GM18499 (cell line): ENCODE measurements at regions not wholly inside any gene's neighbourhood (a gene's known extent, or its start where the extent isn't known, plus 50 kb on each side); places are given as distances from the start of the nearest gene placed in this dataset.

Source experiments
- ATAC-seq: cut with Tn5 transposase; IDR thresholded peaks from one replicate; pipeline ENCODE4 v1.9.1; 2021; ENCODE audit warnings: moderate number of reproducible peaks; ENCODE audit not compliant: insufficient read depth, unreplicated experiment

DNA sequence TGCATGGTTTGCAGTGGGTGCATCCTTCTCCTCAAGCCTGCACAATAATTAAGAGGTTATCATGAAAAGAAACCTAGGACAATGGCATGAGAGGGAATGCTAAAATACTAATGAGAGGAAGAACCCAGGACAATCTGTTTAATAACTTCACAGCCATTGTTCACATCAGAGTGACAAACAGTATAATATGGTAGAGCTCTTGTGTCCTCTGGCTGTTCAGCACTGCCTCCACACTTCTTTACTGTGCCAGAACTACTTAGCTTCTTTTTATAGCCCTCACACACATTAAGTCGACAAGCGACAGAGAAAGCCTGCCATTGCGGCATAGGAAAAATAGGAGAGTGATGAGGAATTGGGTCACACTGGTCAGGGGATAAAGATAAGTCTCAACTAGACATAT is 65.0 kb upstream of the MEIS2 start:
- ATAC-seq: no peak

DNA sequence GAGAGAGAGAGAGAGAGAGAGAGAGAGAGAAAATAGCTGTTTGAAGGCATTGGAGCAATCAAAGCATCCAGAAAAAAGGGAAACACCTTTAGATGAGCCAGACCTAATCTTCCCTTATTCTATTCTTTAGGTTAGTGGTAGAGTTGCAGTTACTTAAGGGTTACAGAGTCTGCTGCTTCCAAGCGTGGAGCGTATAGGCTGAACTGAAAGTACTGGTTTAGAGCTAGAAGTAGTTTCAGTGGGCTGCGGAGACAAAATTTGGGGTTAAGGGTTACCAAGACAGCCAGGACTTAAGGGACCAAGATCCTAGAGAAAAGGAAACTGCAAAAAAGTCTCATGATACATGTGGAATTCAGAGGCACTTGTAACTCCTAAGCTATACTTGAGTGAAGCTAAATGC is 66.1 kb upstream of the MEIS2 start:
- ATAC-seq: no peak

DNA sequence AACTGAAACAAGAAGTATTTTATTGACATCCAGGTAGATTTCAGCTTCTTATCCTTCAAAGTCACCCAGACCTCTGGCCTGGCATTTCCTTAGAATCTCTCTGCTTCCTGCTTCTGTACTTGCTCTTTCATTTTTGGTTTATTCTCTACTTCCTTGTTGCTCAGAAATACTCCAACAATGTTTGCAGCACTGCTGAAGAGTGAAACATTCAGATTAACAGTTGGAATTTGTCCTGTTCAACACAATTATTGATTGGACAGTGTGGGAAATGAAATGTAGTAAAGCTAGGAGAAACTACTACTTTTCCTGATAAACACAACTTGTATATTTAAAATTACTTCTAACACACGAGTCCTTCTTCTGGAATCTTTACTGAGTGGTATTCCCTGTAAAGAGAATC is 81.0 kb upstream of the MEIS2 start:
- no peak for ATAC-seq

DNA sequence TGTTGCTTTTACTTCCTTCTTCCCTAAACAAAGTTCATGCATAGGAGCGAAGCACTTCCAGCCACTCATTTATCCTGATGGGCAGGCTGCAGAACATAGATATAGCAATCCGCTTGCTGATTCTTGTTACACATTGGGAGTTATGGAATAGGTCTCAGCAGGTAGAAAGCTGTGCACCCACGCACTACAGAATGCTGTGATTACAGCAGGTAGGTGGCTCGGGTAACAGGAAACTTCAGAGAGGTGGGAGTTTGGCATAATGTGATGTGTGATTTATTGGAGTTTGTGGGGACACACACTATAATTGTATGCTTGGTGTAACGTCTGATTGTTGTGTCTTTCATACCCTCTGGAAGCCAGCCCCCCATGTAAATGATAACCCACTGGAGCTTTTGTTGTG is 99.2 kb upstream of the MEIS2 start:
- ATAC-seq: no peak

DNA sequence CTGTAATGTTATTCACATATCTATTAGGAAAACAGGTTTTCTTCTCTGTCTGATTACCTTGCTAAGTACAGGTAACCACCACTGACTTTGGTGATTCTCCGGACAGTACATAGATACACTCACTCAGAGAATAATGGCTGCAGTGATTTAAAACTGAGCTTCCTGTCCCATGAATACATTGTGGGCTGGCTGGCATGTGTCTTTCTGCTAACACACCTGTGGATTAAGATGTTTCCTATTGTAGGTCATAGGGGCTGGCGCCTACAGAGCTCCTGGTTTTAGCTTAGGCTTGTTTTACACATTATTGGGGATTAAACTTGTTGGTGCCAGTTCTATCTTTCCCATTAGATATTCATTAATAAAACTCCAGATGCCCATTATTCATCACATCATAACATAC is 102.7 kb upstream of the MEIS2 start:
- ATAC-seq: no peak

DNA sequence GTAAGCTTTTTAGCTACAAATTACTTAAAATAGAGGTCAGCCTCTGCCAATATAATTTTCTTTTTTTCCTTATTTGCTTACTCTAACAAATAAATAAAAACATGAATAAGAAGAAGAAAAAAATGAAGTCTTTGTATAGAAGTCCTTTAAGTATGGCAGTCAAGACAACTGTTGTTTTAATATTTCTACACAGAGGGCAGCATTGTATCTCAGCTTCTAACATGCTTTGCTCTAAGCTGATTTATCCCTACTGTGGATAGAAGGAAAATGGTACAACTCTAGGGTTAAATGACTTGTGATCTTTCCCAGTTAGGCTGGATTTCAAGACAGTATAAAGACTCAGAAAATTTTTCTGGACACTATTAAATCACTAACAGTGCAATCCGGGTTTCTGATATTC is 104.3 kb upstream of the MEIS2 start:
- no peak for ATAC-seq

DNA sequence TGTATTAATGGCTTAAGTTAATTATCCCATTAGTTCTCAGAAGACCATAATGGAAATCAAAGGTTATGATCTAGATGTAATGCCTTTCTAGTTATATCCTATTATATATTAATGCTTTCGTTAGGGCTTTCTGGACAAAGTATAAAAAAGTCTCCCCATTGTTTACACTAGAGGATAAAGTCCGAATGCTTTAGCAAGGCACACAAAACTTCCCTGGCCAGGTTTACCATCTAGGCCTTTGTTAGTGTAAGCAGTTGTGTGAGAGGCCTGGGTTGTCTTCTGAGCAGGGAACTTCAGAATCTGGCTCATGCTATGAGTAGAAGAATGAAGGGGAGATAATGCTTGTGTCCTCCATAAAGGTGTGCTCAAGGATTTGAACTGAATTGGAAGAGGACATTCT is 106.3 kb upstream of the MEIS2 start:
- no peak for ATAC-seq

DNA sequence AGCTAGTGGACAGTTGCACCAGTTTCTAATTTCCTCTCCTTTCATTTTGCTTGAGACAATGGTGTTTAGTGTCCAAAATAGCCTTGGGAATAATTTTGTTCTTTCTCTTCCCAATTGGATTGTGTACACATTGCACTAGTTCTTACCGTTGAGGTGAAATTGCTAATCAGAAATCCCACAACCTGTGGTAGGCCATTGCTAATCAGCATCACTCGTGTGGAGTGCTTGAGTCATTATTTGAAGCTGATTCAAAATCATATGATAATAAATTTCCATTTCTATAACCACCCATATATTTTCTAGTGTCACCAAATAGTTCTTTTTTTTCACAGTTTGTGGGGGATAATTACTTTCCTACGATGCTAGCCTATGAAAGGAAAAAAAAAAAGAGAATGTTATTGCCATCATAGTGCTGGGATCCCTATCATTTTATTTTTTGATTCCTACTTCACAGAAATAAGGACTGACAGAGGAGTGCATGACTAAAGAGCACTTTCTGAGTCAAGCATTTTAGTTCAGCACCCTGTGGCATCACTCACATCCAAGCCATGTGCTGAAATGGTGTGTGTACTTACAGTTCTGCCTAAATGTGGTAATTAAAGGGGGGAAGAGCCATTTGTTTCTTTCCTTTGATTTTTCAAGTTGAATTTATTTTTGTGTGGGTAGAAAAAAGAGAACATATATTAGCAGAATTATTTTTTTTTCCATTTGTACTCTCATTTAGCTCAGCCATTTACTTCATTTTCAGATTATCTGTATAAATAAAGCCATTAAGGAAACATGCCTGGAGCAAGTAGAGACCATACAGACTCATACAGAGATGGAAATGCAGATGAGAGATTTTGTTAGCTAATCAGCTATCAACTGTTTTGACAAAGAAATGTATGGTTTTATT is 108.0 kb upstream of the MEIS2 start:
- no peak for ATAC-seq

DNA sequence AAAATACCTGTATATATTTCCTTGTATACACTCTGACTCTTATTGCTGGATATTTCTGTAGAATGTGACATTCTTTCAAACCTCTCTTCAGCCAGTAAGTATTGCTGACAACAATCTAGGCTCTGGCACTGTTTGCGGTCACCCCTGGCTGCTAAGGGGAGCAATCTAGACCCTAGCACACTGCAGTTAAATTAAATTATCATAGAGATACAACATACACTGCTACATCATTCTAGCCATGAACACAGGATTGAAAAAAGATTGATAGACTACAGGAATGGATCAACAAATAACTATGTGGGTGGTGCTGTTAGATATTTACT is 108.7 kb upstream of the MEIS2 start:
- no peak for ATAC-seq

DNA sequence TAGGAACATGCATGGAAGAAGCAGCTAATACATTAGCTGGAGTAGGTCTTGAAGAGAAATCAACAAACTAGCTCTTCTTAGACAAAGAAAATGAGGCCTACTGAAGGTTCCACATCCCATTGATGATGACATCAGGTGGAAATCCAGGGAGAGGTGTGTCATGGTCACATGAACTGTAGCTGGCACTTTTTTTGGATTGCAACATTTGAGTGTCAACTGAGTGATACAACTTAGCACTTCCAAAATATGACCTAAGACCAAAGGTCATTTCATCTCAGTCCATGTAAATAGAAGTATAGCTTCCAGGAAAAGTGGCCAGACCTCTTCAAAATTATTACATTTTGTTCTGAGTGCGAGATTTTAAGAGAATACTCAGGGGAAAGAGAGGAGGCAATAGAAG is 117.2 kb upstream of the MEIS2 start:
- no peak for ATAC-seq

DNA sequence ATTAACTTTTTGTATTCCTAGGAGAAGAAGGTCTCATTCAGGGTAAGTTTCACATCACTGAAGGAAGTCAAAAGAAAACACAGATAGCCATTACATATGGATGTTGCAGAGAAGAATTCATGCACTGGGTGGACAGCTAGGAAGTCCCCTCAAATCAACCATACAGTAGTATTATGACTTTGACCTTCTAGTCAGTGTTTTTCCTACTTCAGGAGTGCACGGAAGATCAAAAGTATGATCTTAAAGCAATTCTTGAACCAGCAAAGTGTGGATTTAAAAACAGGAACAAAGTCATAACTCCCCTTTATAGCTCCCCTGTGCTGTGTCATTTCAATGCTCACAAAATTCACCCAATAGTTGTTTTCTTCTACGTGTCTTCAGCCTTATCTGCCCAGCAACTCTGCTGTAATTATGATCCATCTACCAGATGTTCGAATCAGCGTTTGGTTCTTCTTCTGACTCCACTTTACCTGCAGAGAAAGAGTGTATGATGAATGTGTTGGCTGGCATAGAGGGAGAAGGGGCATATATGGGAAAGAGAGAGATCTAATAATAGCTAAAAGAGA is 118.1 kb upstream of the MEIS2 start:
- ATAC-seq: no peak

DNA sequence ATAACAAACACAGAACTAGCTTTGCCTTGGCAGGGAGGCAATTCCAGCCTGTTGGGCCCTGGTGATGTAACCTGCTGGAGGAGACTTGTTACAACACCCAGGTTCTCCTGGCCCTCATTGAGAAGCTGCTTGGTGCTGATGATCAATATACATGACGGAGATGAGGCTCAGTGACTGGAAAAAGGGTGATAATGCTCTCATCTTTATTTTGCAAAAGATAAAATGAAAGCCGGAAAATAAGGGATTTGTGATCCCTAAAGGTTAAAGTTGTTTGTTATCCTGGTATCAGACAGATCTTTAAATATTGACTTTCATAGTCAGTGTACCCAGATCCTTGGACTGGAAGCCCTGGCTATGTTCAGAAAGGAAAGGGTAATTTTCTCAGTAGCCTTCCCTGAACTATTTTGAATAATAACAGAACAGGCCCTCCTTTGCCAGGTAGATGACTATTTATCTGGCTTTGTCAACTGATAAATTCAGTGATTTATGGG is 118.9 kb upstream of the MEIS2 start:
- no peak for ATAC-seq

DNA sequence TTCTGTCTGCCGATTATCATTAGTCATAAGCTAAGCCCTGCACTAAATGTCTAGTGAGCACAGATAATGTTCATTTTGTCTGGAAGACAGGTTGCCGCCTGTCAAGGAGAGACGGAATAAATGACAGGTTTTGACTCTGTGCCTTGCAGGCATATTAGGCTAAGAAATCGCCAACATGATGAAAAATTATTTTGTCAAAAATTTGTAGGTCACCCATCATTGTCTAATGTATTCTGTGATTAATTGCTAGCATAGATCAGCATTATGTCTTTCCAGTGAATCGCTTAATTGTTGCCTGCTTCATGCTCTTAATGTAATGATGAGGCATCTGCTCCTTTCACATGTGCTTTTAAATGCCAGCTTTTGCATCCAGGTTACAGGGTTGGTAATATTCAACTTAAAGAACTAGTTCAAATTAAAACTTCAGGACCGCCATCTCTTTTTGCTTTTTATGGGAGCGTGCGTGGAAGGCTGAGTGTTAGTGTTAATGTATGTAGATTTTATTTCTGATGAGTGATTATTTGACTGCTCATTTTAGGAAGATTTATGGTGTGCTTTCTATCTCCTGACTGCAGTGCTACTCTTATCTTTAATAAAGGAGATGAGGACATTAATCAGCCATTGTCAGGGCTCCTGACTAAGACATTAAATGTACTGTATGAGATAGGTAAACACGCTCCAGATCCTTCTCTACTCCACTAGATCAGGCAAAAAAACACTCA is 120.8 kb upstream of the MEIS2 start:
- ATAC-seq: no peak

DNA sequence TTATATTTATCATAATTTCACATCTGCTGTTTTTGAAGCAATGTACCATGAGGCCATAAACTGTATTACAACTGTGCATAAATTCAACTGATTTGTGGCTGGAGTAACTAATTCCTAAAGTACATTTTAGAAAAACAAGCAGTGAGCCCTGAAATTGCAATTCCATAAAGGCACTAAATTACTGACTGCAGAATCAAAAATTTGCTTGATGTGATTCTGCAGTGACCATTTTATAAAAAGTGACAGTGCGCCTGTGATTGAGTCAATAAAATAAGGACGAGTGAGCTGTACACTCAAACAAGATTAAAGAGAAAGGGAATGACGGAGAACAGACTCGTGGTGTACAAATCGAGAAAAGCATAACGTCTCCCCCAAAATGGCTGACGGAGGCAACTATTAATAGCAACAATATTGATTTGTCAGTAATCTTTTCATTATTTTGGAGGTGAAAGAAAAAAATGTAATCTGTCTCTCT is 121.4 kb upstream of the MEIS2 start:
- ATAC-seq: no peak

DNA sequence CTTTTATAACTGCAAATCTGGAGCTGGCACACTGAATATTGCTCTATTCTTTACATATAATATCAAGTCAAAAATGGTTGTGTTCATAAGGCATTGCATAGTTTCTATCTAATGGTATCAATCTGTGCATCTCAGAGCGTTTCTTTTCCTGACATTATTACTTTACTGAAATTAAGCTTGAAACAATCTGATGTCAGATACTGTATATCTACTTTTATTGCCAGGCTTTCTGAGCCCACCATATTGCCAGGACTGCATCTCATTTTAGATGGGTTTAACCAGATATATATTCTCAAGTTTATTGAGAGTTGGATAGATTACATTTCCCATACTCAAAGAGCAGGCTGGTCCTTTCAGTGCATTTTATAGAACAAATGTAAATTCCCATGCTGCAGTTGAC is 122.7 kb upstream of the MEIS2 start:
- ATAC-seq: no peak

DNA sequence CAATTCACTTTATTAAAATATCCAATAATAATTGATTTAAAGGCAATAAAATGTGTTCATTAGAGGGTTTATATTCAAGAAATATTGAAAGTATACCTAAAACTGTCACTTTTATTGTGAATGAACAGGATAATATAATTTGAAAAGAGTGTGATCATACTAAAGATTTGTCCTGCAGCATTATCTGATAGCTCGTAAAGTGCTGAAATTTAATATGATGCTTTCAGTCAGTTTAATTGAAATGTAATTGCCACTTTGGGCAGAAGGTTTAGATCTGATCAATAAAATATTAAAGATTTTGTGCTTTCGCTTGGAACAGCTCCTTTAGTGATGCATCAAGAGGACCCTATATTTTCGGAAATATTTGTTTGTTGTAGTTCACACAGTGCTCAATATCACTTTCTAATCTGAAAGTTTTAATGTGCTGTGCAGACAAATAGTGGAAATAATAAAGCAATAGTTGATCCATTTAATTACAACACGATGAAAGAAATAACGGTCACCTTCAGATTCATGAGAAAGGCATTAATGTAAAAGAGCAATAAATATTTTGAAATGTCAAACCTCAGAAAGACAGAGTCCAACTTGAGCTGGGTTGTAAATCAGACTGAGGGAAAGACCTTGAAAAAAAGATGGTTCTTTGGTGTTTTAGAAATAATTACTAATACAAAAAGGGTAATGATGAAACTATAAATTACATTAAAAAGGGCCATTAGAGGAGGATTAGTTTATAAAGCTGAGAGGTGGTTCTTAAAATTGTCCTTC is 129.7 kb upstream of the MEIS2 start:
- ATAC-seq: no peak

DNA sequence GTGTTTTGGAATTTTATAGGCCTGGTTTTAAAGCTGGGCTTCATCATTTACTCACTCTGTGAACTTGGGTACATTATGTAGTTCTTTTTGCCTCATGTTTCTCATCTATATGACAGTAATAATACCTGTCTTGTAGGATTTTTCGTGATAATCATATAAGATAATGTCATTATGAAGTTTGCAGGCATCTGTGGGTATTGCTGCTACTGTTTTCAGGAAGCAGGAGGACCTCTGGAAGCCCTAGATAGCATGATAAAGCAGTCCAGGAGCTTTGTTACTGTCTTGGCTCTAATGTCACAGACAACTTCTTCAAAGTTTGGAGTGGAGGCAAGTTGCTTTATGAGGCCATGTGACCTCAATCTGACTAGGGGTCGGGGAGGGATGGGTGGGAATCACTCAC is 145.0 kb upstream of the MEIS2 start:
- no peak for ATAC-seq

DNA sequence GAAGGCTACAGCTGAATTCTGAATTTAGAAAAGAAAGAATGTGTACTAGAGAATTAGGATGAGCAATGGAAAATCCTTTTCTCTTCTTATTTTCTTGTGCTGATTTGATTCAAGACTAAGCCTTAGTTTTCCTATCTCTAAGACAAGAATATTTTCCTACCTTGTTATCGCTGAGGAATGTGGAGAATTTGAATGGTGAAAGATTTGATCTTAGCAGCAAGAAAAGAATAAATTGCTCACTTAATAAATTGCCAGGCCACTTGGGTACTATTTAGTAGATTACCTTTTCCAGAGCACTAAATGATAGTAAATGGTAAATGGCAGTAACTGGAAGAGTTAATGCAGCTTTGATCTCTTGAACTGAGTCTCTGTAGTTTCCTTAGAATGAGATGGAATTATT is 145.7 kb upstream of the MEIS2 start:
- no peak for ATAC-seq

DNA sequence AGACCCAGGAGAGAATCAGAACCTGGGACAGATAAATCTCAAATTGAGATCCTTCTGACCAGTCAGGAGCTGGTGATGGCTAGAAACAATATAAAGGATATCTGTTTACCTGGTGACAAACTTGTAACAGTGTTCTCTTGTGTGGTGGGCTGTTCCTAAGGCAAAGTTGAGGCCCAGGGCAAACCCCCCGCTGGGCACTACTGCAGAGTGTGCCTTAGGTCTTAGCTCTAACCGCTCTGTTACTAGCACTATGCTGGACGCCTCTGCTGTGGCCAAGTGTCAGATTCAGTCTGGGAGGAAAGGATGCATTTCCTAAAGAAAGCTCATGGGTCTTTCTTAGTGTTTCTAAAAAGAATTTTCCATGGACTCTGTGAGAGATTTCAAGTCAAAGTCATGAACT is 146.5 kb upstream of the MEIS2 start:
- ATAC-seq: no peak

DNA sequence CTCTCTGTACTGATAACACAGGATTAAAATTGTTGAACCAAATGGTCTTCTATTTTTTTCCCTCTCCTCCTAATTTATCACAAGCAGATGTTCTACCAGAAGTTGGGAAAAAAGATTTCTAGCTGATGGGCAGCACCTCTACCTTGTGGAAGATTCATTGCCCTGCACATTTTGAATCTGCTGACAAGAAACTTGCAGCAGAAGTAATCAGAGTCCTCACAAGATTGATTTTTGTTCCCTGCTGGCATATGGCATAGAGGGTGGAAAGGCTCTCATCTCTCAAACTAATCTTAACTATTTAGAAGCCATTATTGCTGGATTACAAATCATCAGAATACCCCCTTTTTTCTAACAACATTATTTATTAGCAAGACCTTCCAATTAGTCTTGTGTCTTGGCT is 148.9 kb upstream of the MEIS2 start:
- ATAC-seq: no peak

DNA sequence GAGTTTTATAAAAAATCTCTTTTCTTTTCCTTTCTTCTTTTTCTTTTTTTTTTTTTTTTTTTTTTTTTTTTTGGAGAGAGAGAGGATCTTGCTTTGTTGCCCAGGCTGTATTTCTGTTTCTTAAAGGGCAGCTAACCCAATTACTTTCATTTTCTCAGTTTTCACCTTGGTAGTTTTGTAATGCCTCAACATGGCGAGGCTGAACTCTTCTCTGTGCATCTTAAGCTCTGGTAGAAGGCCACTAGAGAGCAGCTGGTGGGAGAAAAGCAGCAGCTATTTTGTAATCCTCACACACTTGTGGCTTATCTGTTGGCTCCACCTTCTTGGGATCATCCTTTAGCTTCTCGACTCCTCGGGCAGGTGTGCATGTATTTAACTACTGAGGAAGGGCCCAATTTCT is 152.2 kb upstream of the MEIS2 start:
- no peak for ATAC-seq
